ENCODE measurements at regions not wholly inside any gene's neighbourhood (a gene's known extent, or its start where the extent isn't known, plus 50 kb on each side); places are given as distances from the start of the nearest gene placed in this dataset.

DNA sequence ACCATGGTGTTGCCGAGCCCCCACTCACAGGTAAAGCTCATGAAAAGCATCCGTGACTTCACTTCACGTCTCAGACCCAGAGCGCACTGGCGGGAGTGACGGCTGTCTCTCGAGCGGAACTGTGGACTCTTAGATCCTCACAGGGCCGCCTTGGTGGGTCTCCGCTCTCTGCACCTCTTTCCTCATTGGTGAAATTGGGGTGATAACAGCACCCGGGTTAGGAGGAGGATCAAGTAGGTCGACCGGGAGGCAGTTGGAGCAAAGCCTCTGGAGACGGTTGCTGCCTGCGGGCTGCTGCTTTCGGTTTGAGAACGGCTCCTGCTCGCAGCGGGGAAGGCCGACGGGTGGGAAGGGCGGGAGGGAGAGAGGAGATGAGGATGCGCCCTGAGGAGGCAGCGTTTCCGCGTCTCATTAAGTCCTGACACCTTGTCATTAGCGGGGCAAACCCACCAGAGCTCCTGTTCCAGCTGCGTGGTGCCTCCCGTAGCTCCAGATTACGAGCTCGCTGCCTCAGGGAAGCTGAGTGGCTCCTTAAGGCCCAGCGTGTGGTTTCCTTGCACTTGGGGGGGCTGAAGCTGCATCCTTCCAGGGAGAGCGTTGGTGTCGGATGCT lies 51.9 kb upstream of the CFAP46 start:
- in situ Hi-C loops (cut with HindIII; ENCODE audit: low pct_ligation_motif_present, low sequenced_read_pairs), result no loop called here
- TF ChIP-seq, protein P1, sequence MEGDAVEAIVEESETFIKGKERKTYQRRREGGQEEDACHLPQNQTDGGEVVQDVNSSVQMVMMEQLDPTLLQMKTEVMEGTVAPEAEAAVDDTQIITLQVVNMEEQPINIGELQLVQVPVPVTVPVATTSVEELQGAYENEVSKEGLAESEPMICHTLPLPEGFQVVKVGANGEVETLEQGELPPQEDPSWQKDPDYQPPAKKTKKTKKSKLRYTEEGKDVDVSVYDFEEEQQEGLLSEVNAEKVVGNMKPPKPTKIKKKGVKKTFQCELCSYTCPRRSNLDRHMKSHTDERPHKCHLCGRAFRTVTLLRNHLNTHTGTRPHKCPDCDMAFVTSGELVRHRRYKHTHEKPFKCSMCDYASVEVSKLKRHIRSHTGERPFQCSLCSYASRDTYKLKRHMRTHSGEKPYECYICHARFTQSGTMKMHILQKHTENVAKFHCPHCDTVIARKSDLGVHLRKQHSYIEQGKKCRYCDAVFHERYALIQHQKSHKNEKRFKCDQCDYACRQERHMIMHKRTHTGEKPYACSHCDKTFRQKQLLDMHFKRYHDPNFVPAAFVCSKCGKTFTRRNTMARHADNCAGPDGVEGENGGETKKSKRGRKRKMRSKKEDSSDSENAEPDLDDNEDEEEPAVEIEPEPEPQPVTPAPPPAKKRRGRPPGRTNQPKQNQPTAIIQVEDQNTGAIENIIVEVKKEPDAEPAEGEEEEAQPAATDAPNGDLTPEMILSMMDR (IDR thresholded peaks at IDR 0.05; ENCODE audit: low read depth, low read length, missing control alignments), result no peak
- Histone ChIP-seq H3K27ac (no peak overlapping the region), H3K36me3 (replicated peaks) (no peaks in the 10 kb centered on the region), H3K27me3 (replicated peaks) (no peaks in the 10 kb centered on the region), H3K4me3 (ENCODE audit: low read depth, low read length) (peak overlapping the region; percentile 35)
- peak; percentile 31 for DNase-seq

DNA sequence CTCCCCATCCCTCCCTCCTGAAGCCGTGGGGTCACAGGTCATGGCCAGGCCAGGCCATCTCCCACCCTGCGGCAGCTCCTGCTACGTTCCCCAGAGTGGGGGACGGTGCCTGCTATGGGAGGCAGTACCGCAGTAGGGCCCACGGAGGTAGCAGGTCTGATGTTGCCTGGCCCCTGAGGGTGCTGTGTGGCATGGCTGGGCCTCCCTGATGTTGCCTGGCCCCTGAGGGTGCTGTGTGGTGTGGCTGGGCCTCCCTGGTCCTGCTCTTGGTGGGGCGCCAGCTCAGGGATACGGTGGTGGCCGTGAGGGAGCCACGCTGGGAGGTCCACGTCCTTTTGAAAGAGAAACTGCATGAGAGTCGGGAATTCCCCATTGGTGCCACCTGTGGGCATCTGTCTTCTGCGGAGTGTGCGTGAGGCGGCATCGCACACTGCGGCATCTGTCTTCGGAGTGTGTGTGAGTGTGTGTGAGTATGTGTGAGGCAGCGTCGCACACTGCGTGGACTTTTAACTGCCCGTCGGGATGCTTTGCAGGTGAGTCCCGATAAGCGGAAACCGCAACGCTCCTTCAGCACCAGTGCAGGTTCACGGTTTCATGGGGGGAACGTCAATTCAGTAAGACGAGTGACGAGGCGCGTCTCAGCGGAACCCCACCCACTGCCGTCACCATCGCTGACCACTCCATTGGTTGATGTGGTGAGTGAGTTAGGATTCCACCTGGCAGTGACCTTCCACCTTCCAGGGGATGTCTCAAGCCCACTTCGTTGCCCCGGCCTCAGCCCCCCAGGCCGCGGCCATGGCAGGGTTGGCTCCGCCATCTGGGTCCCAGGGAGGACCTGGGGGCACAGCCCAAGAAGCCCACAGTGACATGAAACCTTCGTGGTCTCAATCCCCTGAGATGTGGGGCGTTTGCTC lies 51.2 kb upstream of the CFAP46 start:
- no peak for DNase-seq
- in situ Hi-C loops (cut with HindIII; ENCODE audit: low pct_ligation_motif_present, low sequenced_read_pairs), result no loop called here
- no peaks in the 10 kb centered on the region for H3K36me3 ChIP-seq (replicated peaks)
- H3K27me3 ChIP-seq (replicated peaks), result no peaks in the 10 kb centered on the region
- H3K27ac ChIP-seq, result no peak overlapping the region
- TF ChIP-seq, protein P1 (IDR thresholded peaks at IDR 0.05; ENCODE audit: low read depth, low read length, missing control alignments), result no peak
- H3K4me3 ChIP-seq (ENCODE audit: low read depth, low read length), result no peak overlapping the region

DNA sequence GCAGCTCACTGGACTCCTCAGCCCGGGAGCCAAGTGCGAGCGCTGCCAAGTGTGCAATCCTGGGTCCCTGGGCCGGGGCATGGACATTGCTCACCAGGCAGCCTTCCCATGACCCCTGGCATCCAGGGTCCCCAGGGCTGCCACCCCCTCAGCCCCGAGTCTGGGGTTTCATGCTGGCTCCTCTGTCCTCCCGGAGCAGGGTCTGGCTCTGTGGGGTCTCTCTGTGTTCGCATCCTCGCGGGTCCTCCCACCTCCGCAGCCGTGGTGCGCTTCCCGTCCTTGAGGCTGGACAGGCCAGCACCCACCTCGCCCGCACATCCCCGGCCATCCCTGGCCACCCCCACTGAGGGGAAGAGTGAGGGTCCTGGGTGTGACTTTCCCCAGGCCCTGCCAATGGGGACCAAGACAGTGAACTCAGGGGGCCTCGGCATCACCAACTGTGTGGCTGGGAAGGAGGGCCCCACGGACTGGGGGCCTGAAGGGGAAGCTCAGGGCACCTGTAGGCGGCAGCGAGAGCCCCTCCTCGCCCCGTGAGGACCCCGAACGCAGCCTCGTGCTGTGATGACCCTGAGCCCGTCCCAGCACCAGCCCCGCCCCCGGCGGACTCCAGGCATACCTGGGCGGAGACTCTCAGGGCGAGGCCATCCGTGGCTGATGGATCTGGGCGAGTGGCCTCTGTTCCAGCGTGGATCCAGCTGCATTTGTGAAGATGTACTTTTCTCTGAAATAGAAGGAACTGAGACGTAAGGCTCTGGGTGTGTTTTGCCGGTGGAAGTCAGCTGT lies 50.3 kb upstream of the CFAP46 start:
- no peak for DNase-seq
- Histone ChIP-seq H3K27ac (no peak overlapping the region), H3K36me3 (replicated peaks) (no peaks in the 10 kb centered on the region), H3K4me3 (ENCODE audit: low read depth, low read length) (no peak overlapping the region), H3K27me3 (replicated peaks) (no peaks in the 10 kb centered on the region)
- in situ Hi-C loops (cut with HindIII; ENCODE audit: low pct_ligation_motif_present, low sequenced_read_pairs), result no loop called here
- TF ChIP-seq, protein P1 (IDR thresholded peaks at IDR 0.05; ENCODE audit: low read depth, low read length, missing control alignments), result no peak

All from brain microvascular endothelial cell (primary cell).